Sigmoid colon (tissue), 4 donors: ENCODE measurements at regions not wholly inside any gene's neighbourhood (a gene's known extent, or its start where the extent isn't known, plus 50 kb on each side); places are given as distances from the start of the nearest gene placed in this dataset.

ENCODE experiments used
- POLR2A ChIP-seq, 2 donors: fragments of 450-650 bp; IDR thresholded peaks; one replicate each; pipeline ENCODE4 v1.6.1; 2016; ENCODE audit warnings: antibody characterized with exemption in 2 of 2, mild to moderate bottlenecking in 2 of 2, moderate library complexity in 2 of 2
- POLR2AphosphoS5 ChIP-seq, 4 donors: sonication (generic); formaldehyde crosslinking; IDR thresholded peaks; one replicate each; pipeline ENCODE4 v1.6.1; 2017; ENCODE audit warnings: antibody characterized with exemption in 4 of 4
- TF ChIP-seq, protein P1 (sequence below), 4 experiments: fragments of 450-650 bp in 3 of 4; fragments of 200-600 bp in 1 of 4; IDR thresholded peaks; one replicate each; pipeline ENCODE4 v1.5.1; 2016 to 2019; ENCODE audit warnings: antibody characterized with exemption in 4 of 4, mild to moderate bottlenecking in 3 of 4, moderate library complexity in 2 of 4

DNA sequence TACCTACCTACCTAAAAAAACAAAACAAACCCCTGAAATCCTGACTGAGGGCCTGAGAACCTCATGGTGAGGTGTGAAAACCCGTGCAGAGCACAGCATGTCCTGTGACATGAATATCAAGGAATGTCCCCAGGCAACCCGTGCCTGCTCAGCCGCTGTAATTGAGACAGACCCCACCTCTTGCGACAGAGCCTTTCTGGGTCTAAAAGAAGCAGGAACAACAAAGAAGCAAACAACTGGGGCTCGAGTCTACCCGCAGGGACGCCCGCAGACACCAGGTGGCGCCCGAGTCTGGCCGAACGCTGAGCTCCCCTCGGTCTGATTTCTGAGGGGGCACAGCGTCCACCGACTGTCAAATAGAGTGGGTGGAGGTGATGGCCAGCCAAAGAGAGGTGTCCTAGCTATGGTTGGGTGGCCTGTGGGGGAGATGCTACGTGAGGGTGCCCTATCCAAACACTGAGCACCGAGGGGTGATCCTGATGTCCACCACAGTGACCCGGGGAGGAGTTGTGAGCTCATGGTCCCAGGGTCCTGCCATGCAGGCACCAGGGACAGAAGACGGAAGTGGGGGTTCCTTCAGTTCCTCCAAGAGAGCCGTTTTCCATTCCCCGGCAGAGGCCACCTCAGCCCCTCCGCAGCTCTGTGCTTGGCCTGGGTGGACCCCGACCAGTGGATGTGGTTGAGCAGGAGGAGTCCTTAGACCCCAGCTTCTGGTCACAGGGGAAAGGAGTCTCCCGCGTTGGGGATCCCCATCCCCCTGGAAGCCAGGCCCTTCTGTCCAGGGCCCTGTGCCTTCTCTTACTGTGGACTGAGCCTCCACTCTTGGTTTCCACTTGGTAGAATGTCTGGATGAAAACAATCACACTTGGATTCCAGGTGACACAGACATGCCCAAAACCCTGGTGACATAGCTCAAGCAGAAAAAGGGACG lies 268.2 kb downstream of the CDC5L start:
- TF ChIP-seq, protein P1, sequence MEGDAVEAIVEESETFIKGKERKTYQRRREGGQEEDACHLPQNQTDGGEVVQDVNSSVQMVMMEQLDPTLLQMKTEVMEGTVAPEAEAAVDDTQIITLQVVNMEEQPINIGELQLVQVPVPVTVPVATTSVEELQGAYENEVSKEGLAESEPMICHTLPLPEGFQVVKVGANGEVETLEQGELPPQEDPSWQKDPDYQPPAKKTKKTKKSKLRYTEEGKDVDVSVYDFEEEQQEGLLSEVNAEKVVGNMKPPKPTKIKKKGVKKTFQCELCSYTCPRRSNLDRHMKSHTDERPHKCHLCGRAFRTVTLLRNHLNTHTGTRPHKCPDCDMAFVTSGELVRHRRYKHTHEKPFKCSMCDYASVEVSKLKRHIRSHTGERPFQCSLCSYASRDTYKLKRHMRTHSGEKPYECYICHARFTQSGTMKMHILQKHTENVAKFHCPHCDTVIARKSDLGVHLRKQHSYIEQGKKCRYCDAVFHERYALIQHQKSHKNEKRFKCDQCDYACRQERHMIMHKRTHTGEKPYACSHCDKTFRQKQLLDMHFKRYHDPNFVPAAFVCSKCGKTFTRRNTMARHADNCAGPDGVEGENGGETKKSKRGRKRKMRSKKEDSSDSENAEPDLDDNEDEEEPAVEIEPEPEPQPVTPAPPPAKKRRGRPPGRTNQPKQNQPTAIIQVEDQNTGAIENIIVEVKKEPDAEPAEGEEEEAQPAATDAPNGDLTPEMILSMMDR (IDR thresholded peaks at IDR 0.05) = peak; percentile 76 to 93 (median 90)
- no peak for TF ChIP-seq POLR2A (IDR thresholded peaks at IDR 0.05)
- peak in 3 of 4 donors; percentile 48 to 62 (median 57) for TF ChIP-seq POLR2AphosphoS5 (IDR thresholded peaks at IDR 0.05)
